ENCODE measurements at regions not wholly inside any gene's neighbourhood (a gene's known extent, or its start where the extent isn't known, plus 50 kb on each side); places are given as distances from the start of the nearest gene placed in this dataset.

DNA sequence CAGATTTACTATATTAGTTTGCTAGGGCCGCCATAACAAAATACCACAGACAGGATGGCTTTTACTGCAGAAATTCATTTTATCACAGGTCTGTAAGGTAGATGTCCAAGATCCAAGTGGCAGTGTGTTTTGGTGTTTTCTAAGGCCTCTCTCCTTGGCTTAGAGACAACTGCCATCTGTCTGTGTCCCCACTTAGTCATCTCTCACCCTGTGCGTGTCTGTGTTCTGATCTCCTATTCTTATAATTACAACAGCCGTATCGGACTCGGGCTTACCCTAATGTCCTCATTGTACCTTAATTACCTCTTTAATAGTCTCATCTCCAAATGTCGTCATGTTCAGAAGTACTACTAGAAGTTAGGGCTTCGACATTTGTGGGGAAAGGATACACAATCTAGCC is 362.3 kb upstream of the CDH19 start:
- H3K79me2 ChIP-seq (ENCODE audit: insufficient read depth, low read length) = no peaks in the 10 kb centered on the region
- no peak overlapping the region for H3T11ph ChIP-seq (ENCODE audit: low read length)
- H4K91ac ChIP-seq (ENCODE audit: insufficient read length, low read depth, low read length) = no peak overlapping the region
- no peaks in the 10 kb centered on the region for H4K20me1 ChIP-seq (ENCODE audit: control insufficient read depth, insufficient read depth, insufficient read length)
- no peak overlapping the region for H2AK5ac ChIP-seq (ENCODE audit: insufficient read length, low read length)
- no peak overlapping the region for H3K18ac ChIP-seq (ENCODE audit: insufficient read length, low read depth, low read length)
- no peak overlapping the region for H3K27ac ChIP-seq (ENCODE audit: insufficient read length, low read depth, low read length)
- no peak overlapping the region for H3K9ac ChIP-seq (ENCODE audit: extremely low read depth, insufficient read length, low read length)
- no peak overlapping the region for H2BK15ac ChIP-seq (ENCODE audit: low read depth, low read length)
- no peak overlapping the region for H3K4me2 ChIP-seq (ENCODE audit: insufficient read depth, insufficient read length, low read length)
- H4K8ac ChIP-seq (replicated peaks; ENCODE audit: insufficient read length, low read depth, low read length) = no peak overlapping the region
- H2BK120ac ChIP-seq (ENCODE audit: low read depth, low read length, poor library complexity, severe bottlenecking) = no peak overlapping the region
- H3K4me1 ChIP-seq (ENCODE audit: insufficient read depth, low read length) = no peaks in the 10 kb centered on the region
- H3K36me3 Mint-ChIP-seq (ENCODE audit: insufficient read depth in 1 of 3, low read depth in 3 of 3) = no peaks in the 10 kb centered on the region
- H3K4ac ChIP-seq (ENCODE audit: low read depth, low read length) = no peak overlapping the region
- H3K56ac ChIP-seq (ENCODE audit: insufficient read length, low read depth, low read length) = no peak overlapping the region
- no peaks in the 10 kb centered on the region for H3K4me1 Mint-ChIP-seq
- no peak overlapping the region for H2BK20ac ChIP-seq (ENCODE audit: low read depth, low read length, poor library complexity, severe bottlenecking)
- H2BK12ac ChIP-seq (ENCODE audit: insufficient read length, low read depth, low read length) = no peak overlapping the region
- no peak overlapping the region; a peak in 1 of 7 replicates for H3K27ac Mint-ChIP-seq
- DNase-seq = no peak
- no peak overlapping the region for H3K4me3 Mint-ChIP-seq
- no peak overlapping the region for H2AFZ ChIP-seq (ENCODE audit: low read length)
- H3K9me3 Mint-ChIP-seq = no peaks in the 10 kb centered on the region
- TF ChIP-seq, protein P1, sequence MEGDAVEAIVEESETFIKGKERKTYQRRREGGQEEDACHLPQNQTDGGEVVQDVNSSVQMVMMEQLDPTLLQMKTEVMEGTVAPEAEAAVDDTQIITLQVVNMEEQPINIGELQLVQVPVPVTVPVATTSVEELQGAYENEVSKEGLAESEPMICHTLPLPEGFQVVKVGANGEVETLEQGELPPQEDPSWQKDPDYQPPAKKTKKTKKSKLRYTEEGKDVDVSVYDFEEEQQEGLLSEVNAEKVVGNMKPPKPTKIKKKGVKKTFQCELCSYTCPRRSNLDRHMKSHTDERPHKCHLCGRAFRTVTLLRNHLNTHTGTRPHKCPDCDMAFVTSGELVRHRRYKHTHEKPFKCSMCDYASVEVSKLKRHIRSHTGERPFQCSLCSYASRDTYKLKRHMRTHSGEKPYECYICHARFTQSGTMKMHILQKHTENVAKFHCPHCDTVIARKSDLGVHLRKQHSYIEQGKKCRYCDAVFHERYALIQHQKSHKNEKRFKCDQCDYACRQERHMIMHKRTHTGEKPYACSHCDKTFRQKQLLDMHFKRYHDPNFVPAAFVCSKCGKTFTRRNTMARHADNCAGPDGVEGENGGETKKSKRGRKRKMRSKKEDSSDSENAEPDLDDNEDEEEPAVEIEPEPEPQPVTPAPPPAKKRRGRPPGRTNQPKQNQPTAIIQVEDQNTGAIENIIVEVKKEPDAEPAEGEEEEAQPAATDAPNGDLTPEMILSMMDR (conservative IDR thresholded peaks at IDR 0.05) = no peak
- H3K23ac ChIP-seq (ENCODE audit: insufficient read length, low read depth, low read length) = no peak overlapping the region
- H4K5ac ChIP-seq (ENCODE audit: insufficient read length, low read depth, low read length) = no peak overlapping the region
- no peaks in the 10 kb centered on the region for H3K9me3 ChIP-seq (ENCODE audit: control insufficient read depth, low read depth, low read length)
- no peaks in the 10 kb centered on the region for H3K23me2 ChIP-seq (ENCODE audit: insufficient read length, low read depth, low read length, poor library complexity, severe bottlenecking)
- H3K27me3 ChIP-seq (ENCODE audit: insufficient read depth, low read length) = no peaks in the 10 kb centered on the region
- no peak overlapping the region for H2BK5ac ChIP-seq (ENCODE audit: insufficient read length, low read length)
- H3K79me1 ChIP-seq (ENCODE audit: insufficient read depth, low read depth, low read length, poor library complexity, severe bottlenecking) = no peaks in the 10 kb centered on the region
- H3K14ac ChIP-seq (ENCODE audit: insufficient read depth, low read length) = no peak overlapping the region
- H3K27me3 Mint-ChIP-seq (ENCODE audit: low read depth) = no peaks in the 10 kb centered on the region
- no CpG with 5 or more reads among the region's 7 CpGs for WGBS (ENCODE audit: extremely low coverage, insufficient read length, low lambda C conversion rate)
